ENCODE measurements at regions not wholly inside any gene's neighbourhood (a gene's known extent, or its start where the extent isn't known, plus 50 kb on each side); places are given as distances from the start of the nearest gene placed in this dataset.

- no peak for TF ChIP-seq CTCF (conservative IDR thresholded peaks at IDR 0.05; ENCODE audit: low read depth, low read length)
- H3K4me3 ChIP-seq (ENCODE audit: low read depth, low read length), result no peak overlapping the region
- DNase-seq (ENCODE audit: low read depth), result no peak
Observed at GRCh38 chr2:4018535-4018934, 315.2 kb downstream of the DCDC2C start.

- DNase-seq (ENCODE audit: low read depth), result no peak
- no peak overlapping the region for H3K4me3 ChIP-seq (ENCODE audit: low read depth, low read length)
- no peak for TF ChIP-seq CTCF (conservative IDR thresholded peaks at IDR 0.05; ENCODE audit: low read depth, low read length)
Observed at GRCh38 chr2:4020153-4020552, 316.8 kb downstream of the DCDC2C start.

GRCh38 chr2:4020649-4021048 lies 317.3 kb downstream of the DCDC2C start:
- no peak overlapping the region for H3K4me3 ChIP-seq (ENCODE audit: low read depth, low read length)
- TF ChIP-seq CTCF (conservative IDR thresholded peaks at IDR 0.05; ENCODE audit: low read depth, low read length), result no peak
- DNase-seq (ENCODE audit: low read depth), result no peak

GRCh38 chr2:4024605-4025004 lies 321.2 kb downstream of the DCDC2C start:
- no peak overlapping the region for H3K4me3 ChIP-seq (ENCODE audit: low read depth, low read length)
- no peak for DNase-seq (ENCODE audit: low read depth)
- TF ChIP-seq CTCF (conservative IDR thresholded peaks at IDR 0.05; ENCODE audit: low read depth, low read length), result no peak

GRCh38 chr2:4029081-4029480 lies 325.7 kb downstream of the DCDC2C start:
- TF ChIP-seq CTCF (conservative IDR thresholded peaks at IDR 0.05; ENCODE audit: low read depth, low read length), result no peak
- no peak for DNase-seq (ENCODE audit: low read depth)

GRCh38 chr2:4039896-4040295 lies 336.5 kb downstream of the DCDC2C start:
- no peak overlapping the region for H3K4me3 ChIP-seq (ENCODE audit: low read depth, low read length)
- no peak for DNase-seq (ENCODE audit: low read depth)
- TF ChIP-seq CTCF (conservative IDR thresholded peaks at IDR 0.05; ENCODE audit: low read depth, low read length), result no peak

More at GRCh38 chr2:4029081-4029480, 325.7 kb downstream of the DCDC2C start:
- H3K4me3 ChIP-seq (ENCODE audit: low read depth, low read length), result no peak overlapping the region

GRCh38 chr2:4047961-4048891 lies 344.9 kb downstream of the DCDC2C start:
- H3K4me3 ChIP-seq (ENCODE audit: low read depth, low read length), result no peak overlapping the region
- TF ChIP-seq CTCF (conservative IDR thresholded peaks at IDR 0.05; ENCODE audit: low read depth, low read length), result no peak
- no peak for DNase-seq (ENCODE audit: low read depth)
